ENCODE measurements at regions not wholly inside any gene's neighbourhood (a gene's known extent, or its start where the extent isn't known, plus 50 kb on each side); places are given as distances from the start of the nearest gene placed in this dataset.

GRCh38 chr3:10616321-10616720 lies 110.9 kb upstream of the ATP2B2 start:
- H3K9ac ChIP-seq (ENCODE audit: extremely low read depth, low read length, poor library complexity, severe bottlenecking): no peak overlapping the region
- no peaks in the 10 kb centered on the region for H3K27me3 ChIP-seq (ENCODE audit: control insufficient read depth, insufficient read depth, low read length, poor library complexity, severe bottlenecking)
- no peaks in the 10 kb centered on the region for H3K36me3 Mint-ChIP-seq (ENCODE audit: low read depth)
- H3K4me1 Mint-ChIP-seq: no peaks in the 10 kb centered on the region
- H3K27ac ChIP-seq (ENCODE audit: low read depth, low read length): no peak overlapping the region
- no peaks in the 10 kb centered on the region for H3K36me3 ChIP-seq (ENCODE audit: control insufficient read depth, insufficient read depth, low read length)
- H3K9me3 Mint-ChIP-seq: peaks cover 34% of the 10 kb centered on the region
- no peaks in the 10 kb centered on the region for H3K4me1 ChIP-seq (ENCODE audit: control insufficient read depth, insufficient read depth, low read length)
- TF ChIP-seq, protein P1, sequence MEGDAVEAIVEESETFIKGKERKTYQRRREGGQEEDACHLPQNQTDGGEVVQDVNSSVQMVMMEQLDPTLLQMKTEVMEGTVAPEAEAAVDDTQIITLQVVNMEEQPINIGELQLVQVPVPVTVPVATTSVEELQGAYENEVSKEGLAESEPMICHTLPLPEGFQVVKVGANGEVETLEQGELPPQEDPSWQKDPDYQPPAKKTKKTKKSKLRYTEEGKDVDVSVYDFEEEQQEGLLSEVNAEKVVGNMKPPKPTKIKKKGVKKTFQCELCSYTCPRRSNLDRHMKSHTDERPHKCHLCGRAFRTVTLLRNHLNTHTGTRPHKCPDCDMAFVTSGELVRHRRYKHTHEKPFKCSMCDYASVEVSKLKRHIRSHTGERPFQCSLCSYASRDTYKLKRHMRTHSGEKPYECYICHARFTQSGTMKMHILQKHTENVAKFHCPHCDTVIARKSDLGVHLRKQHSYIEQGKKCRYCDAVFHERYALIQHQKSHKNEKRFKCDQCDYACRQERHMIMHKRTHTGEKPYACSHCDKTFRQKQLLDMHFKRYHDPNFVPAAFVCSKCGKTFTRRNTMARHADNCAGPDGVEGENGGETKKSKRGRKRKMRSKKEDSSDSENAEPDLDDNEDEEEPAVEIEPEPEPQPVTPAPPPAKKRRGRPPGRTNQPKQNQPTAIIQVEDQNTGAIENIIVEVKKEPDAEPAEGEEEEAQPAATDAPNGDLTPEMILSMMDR (conservative IDR thresholded peaks at IDR 0.05): no peak
- H3K27ac Mint-ChIP-seq: no peak overlapping the region
- H3K4me3 ChIP-seq (ENCODE audit: low read length): no peak overlapping the region
- H3K27me3 Mint-ChIP-seq (ENCODE audit: insufficient read depth): peaks cover 7% of the 10 kb centered on the region
- DNase-seq: no peak
- H3K9me3 ChIP-seq (ENCODE audit: control insufficient read depth, low read length): peaks cover 9% of the 10 kb centered on the region
- 82 to 100% methylated on average over 1 of the region's 1 CpG for WGBS, 2 experiments (ENCODE audit: insufficient coverage in 1 of 2, insufficient read length in 1 of 2)
- no peak overlapping the region for H3K4me3 Mint-ChIP-seq

DNA sequence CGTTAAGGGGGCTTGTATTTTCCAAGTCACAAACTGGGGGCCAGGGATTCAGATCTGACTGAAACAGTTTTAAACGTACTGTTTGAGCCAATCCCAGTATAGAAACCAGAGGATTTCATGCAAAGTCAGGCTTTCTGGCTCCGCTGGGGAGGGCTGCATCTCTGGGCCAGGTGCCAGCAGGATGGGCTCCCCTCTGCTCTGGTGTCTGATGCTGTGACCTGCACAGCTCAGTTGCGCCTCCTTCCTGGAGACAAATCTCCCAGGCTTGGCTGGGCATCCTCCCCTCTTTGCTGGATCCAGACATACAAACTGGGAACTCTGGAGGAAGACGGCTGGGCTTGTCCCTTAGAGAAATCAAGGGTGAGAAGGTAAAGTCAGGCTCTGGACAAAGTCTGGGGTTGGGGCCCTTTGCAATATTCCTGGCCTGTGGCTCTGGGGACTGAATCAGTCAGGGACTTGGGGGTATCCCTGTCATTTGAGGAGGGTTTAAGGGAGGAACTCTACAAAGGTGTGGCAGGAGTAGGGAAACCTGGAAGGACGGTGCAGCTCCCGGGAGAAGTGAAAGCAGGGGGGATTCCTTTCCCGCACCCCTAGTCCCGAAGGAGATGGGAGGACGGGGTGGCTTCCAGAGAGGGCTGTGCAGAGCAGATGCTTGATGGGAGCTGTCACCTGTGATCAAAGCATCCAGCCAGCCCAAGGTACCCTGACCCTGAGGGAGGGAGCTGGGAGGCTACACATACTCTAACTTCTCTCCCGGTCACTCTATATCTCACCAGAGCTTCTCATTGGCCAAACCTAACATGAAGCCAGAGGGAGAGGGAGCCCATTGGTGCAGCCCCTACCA lies 114.8 kb upstream of the ATP2B2 start:
- peaks cover 3% of the 10 kb centered on the region for H3K27me3 Mint-ChIP-seq (ENCODE audit: insufficient read depth)
- Histone ChIP-seq H3K27ac (ENCODE audit: low read depth, low read length) (no peak overlapping the region), H3K4me3 (ENCODE audit: low read length) (no peak overlapping the region), H3K9me3 (ENCODE audit: control insufficient read depth, low read length) (no peaks in the 10 kb centered on the region), H3K36me3 (ENCODE audit: control insufficient read depth, insufficient read depth, low read length) (no peaks in the 10 kb centered on the region), H3K27me3 (ENCODE audit: control insufficient read depth, insufficient read depth, low read length, poor library complexity, severe bottlenecking) (no peaks in the 10 kb centered on the region), H3K9ac (ENCODE audit: extremely low read depth, low read length, poor library complexity, severe bottlenecking) (no peak overlapping the region), H3K4me1 (ENCODE audit: control insufficient read depth, insufficient read depth, low read length) (no peaks in the 10 kb centered on the region)
- no peak overlapping the region for H3K27ac Mint-ChIP-seq
- no peaks in the 10 kb centered on the region for H3K4me1 Mint-ChIP-seq
- no peak for DNase-seq
- no peaks in the 10 kb centered on the region for H3K36me3 Mint-ChIP-seq (ENCODE audit: low read depth)
- H3K4me3 Mint-ChIP-seq: no peak overlapping the region
- H3K9me3 Mint-ChIP-seq: no peaks in the 10 kb centered on the region
- 78 to 91% methylated on average over 7 to 11 of the region's 11 CpGs for WGBS, 2 experiments (ENCODE audit: insufficient coverage in 1 of 2, insufficient read length in 1 of 2)
- TF ChIP-seq, protein P1 (conservative IDR thresholded peaks at IDR 0.05): peak; percentile 16

DNA sequence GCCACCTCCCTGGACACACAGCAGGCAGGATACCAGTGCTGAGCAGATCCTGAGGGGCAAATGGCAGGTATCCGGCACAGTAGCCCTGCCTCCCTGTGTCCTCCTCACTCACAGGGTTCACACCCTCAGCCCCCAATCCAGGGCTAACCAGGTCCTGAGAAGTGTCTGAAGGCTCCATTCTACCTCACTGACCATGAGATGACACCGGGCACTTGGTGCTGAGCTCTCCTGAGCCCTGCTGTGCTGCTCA lies 115.4 kb upstream of the ATP2B2 start:
- Mint-ChIP-seq H3K27ac (no peak overlapping the region), H3K9me3 (no peaks in the 10 kb centered on the region), H3K36me3 (ENCODE audit: low read depth) (no peaks in the 10 kb centered on the region), H3K4me1 (no peaks in the 10 kb centered on the region), H3K27me3 (ENCODE audit: insufficient read depth) (peaks cover 3% of the 10 kb centered on the region), H3K4me3 (no peak overlapping the region)
- Histone ChIP-seq H3K27ac (ENCODE audit: low read depth, low read length) (no peak overlapping the region), H3K27me3 (ENCODE audit: control insufficient read depth, insufficient read depth, low read length, poor library complexity, severe bottlenecking) (no peaks in the 10 kb centered on the region), H3K36me3 (ENCODE audit: control insufficient read depth, insufficient read depth, low read length) (no peaks in the 10 kb centered on the region), H3K9me3 (ENCODE audit: control insufficient read depth, low read length) (no peaks in the 10 kb centered on the region), H3K9ac (ENCODE audit: extremely low read depth, low read length, poor library complexity, severe bottlenecking) (no peak overlapping the region), H3K4me3 (ENCODE audit: low read length) (no peak overlapping the region), H3K4me1 (ENCODE audit: control insufficient read depth, insufficient read depth, low read length) (no peaks in the 10 kb centered on the region)
- TF ChIP-seq, protein P1 (conservative IDR thresholded peaks at IDR 0.05): no peak
- no peak for DNase-seq
- WGBS, 2 experiments (ENCODE audit: insufficient coverage in 1 of 2, insufficient read length in 1 of 2): 93% methylated on average over 2 of the region's 2 CpGs; no CpG with 5 or more reads in 1 of the 2 experiments
